K562 (cell line): ENCODE measurements at regions not wholly inside any gene's neighbourhood (a gene's known extent, or its start where the extent isn't known, plus 50 kb on each side); places are given as distances from the start of the nearest gene placed in this dataset.

Source experiments
- BCOR ChIP-seq: fragments of 450-650 bp; IDR thresholded peaks from 2 replicates; pipeline ENCODE4 v1.6.1; 2016
- CHCHD3 ChIP-seq: fragments of 250-450 bp; sonication (Bioruptor Pico); IDR thresholded peaks from 2 replicates; pipeline ENCODE4 v2.1.2; 2022; ENCODE audit warnings: mild to moderate bottlenecking
- HDAC8 ChIP-seq: fragments of 450-650 bp; IDR thresholded peaks from 2 replicates; pipeline ENCODE4 v1.6.1; 2016; ENCODE audit warnings: mild to moderate bottlenecking, missing genetic modification characterization, moderate library complexity, missing compliant biosample characterization
- MCM7 ChIP-seq, 2 experiments: fragments of 450-650 bp; IDR thresholded peaks; 2 replicates each; pipeline ENCODE4 v1.6.1; 2016 to 2018
- MXI1 ChIP-seq: IDR thresholded peaks from 2 replicates; pipeline ENCODE4 v1.6.1; 2011; ENCODE audit warnings: low read depth, mild to moderate bottlenecking, improper control_type of control experiment, low read length
- NR2F6 ChIP-seq: fragments of 450-650 bp; formaldehyde crosslinking; IDR thresholded peaks from 2 replicates; pipeline ENCODE4 v1.4.0; 2020; ENCODE audit warnings: mild to moderate bottlenecking
- PML ChIP-seq: IDR thresholded peaks from 2 replicates; pipeline ENCODE4 v1.6.1; 2012; ENCODE audit warnings: low read length, inconsistent platforms
- POLR2G ChIP-seq: fragments of 200-400 bp; formaldehyde crosslinking; IDR thresholded peaks from 2 replicates; pipeline ENCODE4 v1.6.1; 2017; ENCODE audit warnings: low read depth, mild to moderate bottlenecking, antibody characterized with exemption, low read length, moderate library complexity
- SMAD4 ChIP-seq: fragments of 250-450 bp; sonication (Bioruptor Pico); conservative IDR thresholded peaks from 2 replicates; pipeline ENCODE4 v1.8.0; 2021; ENCODE audit warnings: inconsistent platforms, mild to moderate bottlenecking, moderate library complexity
- SNRNP70 ChIP-seq: fragments of 200-400 bp; formaldehyde crosslinking; optimal IDR thresholded peaks from 2 replicates; pipeline ENCODE3; 2017; ENCODE audit warnings: low read depth, low read length
- TEAD1 ChIP-seq, 2 experiments: fragments of 450-650 bp in 1 of 2; sonication (generic) in 1 of 2; formaldehyde crosslinking; IDR thresholded peaks; 2 replicates each; pipeline versions ENCODE4 v1.4.0 to v1.8.0; 2020 to 2022; ENCODE audit warnings: mild to moderate bottlenecking in 2 of 2, missing genetic modification reagents in 1 of 2
- TRIM28 ChIP-seq: fragments of 450-650 bp; IDR thresholded peaks from 2 replicates; pipeline ENCODE4 v1.6.1; 2017
- ZFP36 ChIP-seq: fragments of 150-350 bp; IDR thresholded peaks from 2 replicates; pipeline ENCODE4 v1.6.1; 2018; ENCODE audit warnings: low read length, low read depth; ENCODE audit not compliant: partially characterized antibody
- ZNF133 ChIP-seq: fragments of 250-450 bp; sonication (Bioruptor Pico); IDR thresholded peaks from 2 replicates; pipeline ENCODE4 v1.4.0; 2020; ENCODE audit warnings: mild to moderate bottlenecking
- ZNF146 ChIP-seq: IDR thresholded peaks from one replicate; pipeline ENCODE4 v1.6.1; 2018; ENCODE audit warnings: missing compliant biosample characterization; ENCODE audit not compliant: unreplicated experiment
- ZNF253 ChIP-seq: fragments of 250-450 bp; sonication (Bioruptor Pico); conservative IDR thresholded peaks from 2 replicates; pipeline ENCODE4 v1.6.1; 2021; ENCODE audit warnings: mild to moderate bottlenecking
- ZNF57 ChIP-seq: fragments of 450-650 bp; formaldehyde crosslinking; IDR thresholded peaks from 2 replicates; pipeline ENCODE4 v1.4.0; 2020; ENCODE audit warnings: mild to moderate bottlenecking, moderate library complexity
- TF ChIP-seq, protein P1 (sequence below), 2 experiments: IDR thresholded peaks; 2 replicates each; pipeline ENCODE4 v1.6.1; 2011; ENCODE audit warnings: borderline replicate concordance in 1 of 2, control low read depth in 1 of 2, low read depth in 1 of 2, low read length in 1 of 2, mild to moderate bottlenecking in 1 of 2, mixed read lengths in 1 of 2, moderate library complexity in 1 of 2; ENCODE audit not compliant: insufficient read depth in 1 of 2, insufficient read length in 1 of 2, poor library complexity in 1 of 2, severe bottlenecking in 1 of 2; ENCODE audit errors: extremely low read depth in 1 of 2
- TF ChIP-seq, protein P2 (sequence below): conservative IDR thresholded peaks from 2 replicates; pipeline ENCODE4 v1.6.1; 2011; ENCODE audit warnings: low read depth, mild to moderate bottlenecking, low read length; ENCODE audit not compliant: control insufficient read depth
- TF ChIP-seq, protein P3 (sequence below): sonication (generic); formaldehyde crosslinking; IDR thresholded peaks from 2 replicates; pipeline ENCODE4 v1.4.0; 2020; ENCODE audit warnings: mild to moderate bottlenecking, missing genetic modification reagents
- TF ChIP-seq, protein P4 (sequence below): fragments of 250-450 bp; sonication (Bioruptor Pico); IDR thresholded peaks from 2 replicates; pipeline ENCODE4 v1.5.0; 2021
- TF ChIP-seq, protein P5 (sequence below): fragments of 150-350 bp; conservative IDR thresholded peaks from 2 replicates; pipeline ENCODE4 v1.6.1; 2014; ENCODE audit warnings: low read length

DNA sequence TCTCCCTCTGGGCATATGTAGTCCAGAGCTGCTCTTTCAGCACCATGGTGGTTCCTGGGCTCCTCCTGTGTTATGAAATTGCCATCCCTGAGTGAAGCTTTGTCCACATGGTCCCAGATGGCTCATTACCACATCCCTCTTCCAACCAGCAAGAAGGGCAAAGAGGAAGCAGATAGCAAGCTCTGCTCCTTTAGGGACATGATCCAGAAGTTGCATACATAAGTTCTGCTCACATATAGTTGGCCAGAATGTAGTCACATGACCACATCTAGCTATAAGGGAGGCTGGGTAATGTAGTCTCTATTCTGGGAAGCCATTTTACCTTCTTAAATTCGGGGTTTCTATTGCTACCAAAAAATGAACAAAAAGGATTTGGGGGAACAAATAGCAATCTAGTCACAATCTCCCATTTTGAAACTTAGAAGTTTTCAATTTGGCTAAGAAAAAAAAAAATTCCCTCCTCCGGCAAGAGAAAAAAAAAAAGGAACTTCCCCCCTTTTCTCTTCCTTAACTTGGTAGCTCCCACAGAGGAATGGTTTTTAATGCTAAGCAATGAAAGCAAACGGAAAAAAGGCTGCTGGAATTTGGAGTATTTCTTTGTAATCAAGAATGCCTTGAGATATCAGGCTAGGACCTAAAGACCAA lies 88.2 kb upstream of the USP9X start (continued):
- no peak for TF ChIP-seq TEAD1 (CRISPR knock-in tag; IDR thresholded peaks at IDR 0.05)
- TF ChIP-seq TRIM28, result no peak
- TF ChIP-seq MXI1, result no peak
- no peak for TF ChIP-seq POLR2G
- TF ChIP-seq, protein P1, sequence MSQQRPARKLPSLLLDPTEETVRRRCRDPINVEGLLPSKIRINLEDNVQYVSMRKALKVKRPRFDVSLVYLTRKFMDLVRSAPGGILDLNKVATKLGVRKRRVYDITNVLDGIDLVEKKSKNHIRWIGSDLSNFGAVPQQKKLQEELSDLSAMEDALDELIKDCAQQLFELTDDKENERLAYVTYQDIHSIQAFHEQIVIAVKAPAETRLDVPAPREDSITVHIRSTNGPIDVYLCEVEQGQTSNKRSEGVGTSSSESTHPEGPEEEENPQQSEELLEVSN (IDR thresholded peaks at IDR 0.05; ENCODE audit: borderline replicate concordance in 1 of 2, extremely low read depth in 1 of 2, insufficient read depth in 1 of 2, insufficient read length in 1 of 2, low read depth in 1 of 2, low read length in 1 of 2, poor library complexity in 1 of 2, severe bottlenecking in 1 of 2), result no peak
- TF ChIP-seq MCM7 (IDR thresholded peaks at IDR 0.05), result no peak
- TF ChIP-seq NR2F6 (CRISPR knock-in tag), result no peak
- TF ChIP-seq SMAD4 (CRISPR knock-in tag), result no peak
- TF ChIP-seq ZNF146 (CRISPR knock-in tag), result no peak
- no peak for TF ChIP-seq BCOR
- TF ChIP-seq, protein P2, sequence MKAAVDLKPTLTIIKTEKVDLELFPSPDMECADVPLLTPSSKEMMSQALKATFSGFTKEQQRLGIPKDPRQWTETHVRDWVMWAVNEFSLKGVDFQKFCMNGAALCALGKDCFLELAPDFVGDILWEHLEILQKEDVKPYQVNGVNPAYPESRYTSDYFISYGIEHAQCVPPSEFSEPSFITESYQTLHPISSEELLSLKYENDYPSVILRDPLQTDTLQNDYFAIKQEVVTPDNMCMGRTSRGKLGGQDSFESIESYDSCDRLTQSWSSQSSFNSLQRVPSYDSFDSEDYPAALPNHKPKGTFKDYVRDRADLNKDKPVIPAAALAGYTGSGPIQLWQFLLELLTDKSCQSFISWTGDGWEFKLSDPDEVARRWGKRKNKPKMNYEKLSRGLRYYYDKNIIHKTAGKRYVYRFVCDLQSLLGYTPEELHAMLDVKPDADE, result no peak
- TF ChIP-seq ZFP36, result no peak
- no peak for TF ChIP-seq ZNF133 (CRISPR knock-in tag)
- TF ChIP-seq SNRNP70, result no peak
- no peak for TF ChIP-seq ZNF57
- TF ChIP-seq HDAC8 (tag), result no peak
- no peak for TF ChIP-seq ZNF253 (CRISPR knock-in tag)
- no peak for TF ChIP-seq PML
- TF ChIP-seq, protein P3, sequence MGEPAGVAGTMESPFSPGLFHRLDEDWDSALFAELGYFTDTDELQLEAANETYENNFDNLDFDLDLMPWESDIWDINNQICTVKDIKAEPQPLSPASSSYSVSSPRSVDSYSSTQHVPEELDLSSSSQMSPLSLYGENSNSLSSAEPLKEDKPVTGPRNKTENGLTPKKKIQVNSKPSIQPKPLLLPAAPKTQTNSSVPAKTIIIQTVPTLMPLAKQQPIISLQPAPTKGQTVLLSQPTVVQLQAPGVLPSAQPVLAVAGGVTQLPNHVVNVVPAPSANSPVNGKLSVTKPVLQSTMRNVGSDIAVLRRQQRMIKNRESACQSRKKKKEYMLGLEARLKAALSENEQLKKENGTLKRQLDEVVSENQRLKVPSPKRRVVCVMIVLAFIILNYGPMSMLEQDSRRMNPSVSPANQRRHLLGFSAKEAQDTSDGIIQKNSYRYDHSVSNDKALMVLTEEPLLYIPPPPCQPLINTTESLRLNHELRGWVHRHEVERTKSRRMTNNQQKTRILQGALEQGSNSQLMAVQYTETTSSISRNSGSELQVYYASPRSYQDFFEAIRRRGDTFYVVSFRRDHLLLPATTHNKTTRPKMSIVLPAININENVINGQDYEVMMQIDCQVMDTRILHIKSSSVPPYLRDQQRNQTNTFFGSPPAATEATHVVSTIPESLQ (CRISPR knock-in tag), result no peak
- TF ChIP-seq, protein P4, sequence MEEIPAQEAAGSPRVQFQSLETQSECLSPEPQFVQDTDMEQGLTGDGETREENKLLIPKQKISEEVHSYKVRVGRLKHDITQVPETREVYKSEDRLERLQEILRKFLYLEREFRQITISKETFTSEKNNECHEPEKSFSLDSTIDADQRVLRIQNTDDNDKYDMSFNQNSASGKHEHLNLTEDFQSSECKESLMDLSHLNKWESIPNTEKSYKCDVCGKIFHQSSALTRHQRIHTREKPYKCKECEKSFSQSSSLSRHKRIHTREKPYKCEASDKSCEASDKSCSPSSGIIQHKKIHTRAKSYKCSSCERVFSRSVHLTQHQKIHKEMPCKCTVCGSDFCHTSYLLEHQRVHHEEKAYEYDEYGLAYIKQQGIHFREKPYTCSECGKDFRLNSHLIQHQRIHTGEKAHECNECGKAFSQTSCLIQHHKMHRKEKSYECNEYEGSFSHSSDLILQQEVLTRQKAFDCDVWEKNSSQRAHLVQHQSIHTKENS, result no peak
- TF ChIP-seq, protein P5, sequence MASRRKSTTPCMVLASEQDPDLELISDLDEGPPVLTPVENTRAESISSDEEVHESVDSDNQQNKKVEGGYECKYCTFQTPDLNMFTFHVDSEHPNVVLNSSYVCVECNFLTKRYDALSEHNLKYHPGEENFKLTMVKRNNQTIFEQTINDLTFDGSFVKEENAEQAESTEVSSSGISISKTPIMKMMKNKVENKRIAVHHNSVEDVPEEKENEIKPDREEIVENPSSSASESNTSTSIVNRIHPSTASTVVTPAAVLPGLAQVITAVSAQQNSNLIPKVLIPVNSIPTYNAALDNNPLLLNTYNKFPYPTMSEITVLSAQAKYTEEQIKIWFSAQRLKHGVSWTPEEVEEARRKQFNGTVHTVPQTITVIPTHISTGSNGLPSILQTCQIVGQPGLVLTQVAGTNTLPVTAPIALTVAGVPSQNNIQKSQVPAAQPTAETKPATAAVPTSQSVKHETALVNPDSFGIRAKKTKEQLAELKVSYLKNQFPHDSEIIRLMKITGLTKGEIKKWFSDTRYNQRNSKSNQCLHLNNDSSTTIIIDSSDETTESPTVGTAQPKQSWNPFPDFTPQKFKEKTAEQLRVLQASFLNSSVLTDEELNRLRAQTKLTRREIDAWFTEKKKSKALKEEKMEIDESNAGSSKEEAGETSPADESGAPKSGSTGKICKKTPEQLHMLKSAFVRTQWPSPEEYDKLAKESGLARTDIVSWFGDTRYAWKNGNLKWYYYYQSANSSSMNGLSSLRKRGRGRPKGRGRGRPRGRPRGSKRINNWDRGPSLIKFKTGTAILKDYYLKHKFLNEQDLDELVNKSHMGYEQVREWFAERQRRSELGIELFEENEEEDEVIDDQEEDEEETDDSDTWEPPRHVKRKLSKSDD, result no peak
- no peak for TF ChIP-seq CHCHD3
